ENCODE measurements at regions not wholly inside any gene's neighbourhood (a gene's known extent, or its start where the extent isn't known, plus 50 kb on each side); places are given as distances from the start of the nearest gene placed in this dataset.

- DNase-seq (ENCODE audit: low read depth, low spot score) = no peak
- CTCF ChIA-PET = no interaction called here
- TF ChIP-seq CTCF (IDR thresholded peaks at IDR 0.05; ENCODE audit: insufficient read depth, low read length, missing control alignments) = no peak
- POLR2A ChIA-PET = interaction anchor here (0.6 kb wide), 1 partner anchor 167 kb away, joined by 3 read pairs; no protein-coding TSS in a partner anchor
- no peak overlapping the region for H3K4me3 ChIP-seq (ENCODE audit: low read depth, low read length)
Observed at GRCh38 chr5:105501315-105501714, 1938.7 kb upstream of the NUDT12 start.

DNA sequence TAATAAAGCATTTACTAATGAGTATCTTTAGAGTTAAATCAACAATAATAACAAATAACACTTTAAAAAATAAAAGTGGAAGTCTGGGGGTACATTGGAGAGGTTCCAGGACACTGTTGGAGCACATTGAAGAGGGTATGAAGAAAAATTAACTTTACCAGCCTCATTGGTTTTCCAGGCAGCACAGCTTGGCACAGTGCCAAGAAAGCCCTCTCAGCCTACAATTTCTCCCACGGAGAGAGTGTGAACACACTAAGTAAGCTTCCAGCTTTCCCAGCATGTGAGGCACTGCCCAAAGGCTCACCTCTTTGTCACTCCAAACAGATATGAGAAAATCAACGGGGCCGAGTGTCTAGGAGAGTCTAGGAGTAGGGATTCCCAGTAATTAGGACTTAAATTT, 1912.8 kb upstream of the NUDT12 start:
- ChIA-PET POLR2A (no interaction called here), CTCF (no interaction called here)
- no peak overlapping the region for H3K4me3 ChIP-seq (ENCODE audit: low read depth, low read length)
- DNase-seq (ENCODE audit: low read depth, low spot score) = no peak
- no peak for TF ChIP-seq CTCF (IDR thresholded peaks at IDR 0.05; ENCODE audit: insufficient read depth, low read length, missing control alignments)

GRCh38 chr5:105462377-105462776, 1899.8 kb upstream of the NUDT12 start:
- no peak overlapping the region for H3K4me3 ChIP-seq (ENCODE audit: low read depth, low read length)
- no peak for DNase-seq (ENCODE audit: low read depth, low spot score)
- TF ChIP-seq CTCF (IDR thresholded peaks at IDR 0.05; ENCODE audit: insufficient read depth, low read length, missing control alignments) = no peak
- ChIA-PET POLR2A (no interaction called here), CTCF (no interaction called here)

DNA sequence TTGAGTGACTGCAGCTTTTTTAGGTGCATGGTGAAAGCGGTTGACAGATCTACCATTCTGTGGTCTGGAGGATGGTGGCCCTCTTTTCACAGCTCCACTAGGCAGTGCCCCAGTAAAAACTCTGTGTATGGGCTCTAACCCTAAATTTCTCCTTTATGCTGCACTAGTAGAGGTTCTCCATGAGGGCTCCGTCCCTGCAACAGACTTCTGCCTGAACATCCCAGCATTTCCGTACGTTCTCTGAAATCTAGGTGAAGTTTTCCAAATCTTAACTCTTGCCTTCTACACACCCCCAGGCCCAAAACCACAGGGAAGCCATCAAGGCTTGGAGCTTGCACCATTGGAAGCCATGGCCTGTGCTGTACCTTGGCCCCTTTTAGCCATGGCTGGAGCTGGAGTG, 1898.1 kb upstream of the NUDT12 start:
- CTCF ChIA-PET = no interaction called here
- no peak for TF ChIP-seq CTCF (IDR thresholded peaks at IDR 0.05; ENCODE audit: insufficient read depth, low read length, missing control alignments)
- POLR2A ChIA-PET = no interaction called here
- DNase-seq (ENCODE audit: low read depth, low spot score) = no peak
- no peak overlapping the region for H3K4me3 ChIP-seq (ENCODE audit: low read depth, low read length)

- DNase-seq (ENCODE audit: low read depth, low spot score) = no peak
- no peak for TF ChIP-seq CTCF (IDR thresholded peaks at IDR 0.05; ENCODE audit: insufficient read depth, low read length, missing control alignments)
- ChIA-PET POLR2A (no interaction called here), CTCF (no interaction called here)
- H3K4me3 ChIP-seq (ENCODE audit: low read depth, low read length) = no peak overlapping the region
Observed at GRCh38 chr5:105453216-105453807, 1890.7 kb upstream of the NUDT12 start.

GRCh38 chr5:105448271-105448670, 1885.7 kb upstream of the NUDT12 start:
- no peak for TF ChIP-seq CTCF (IDR thresholded peaks at IDR 0.05; ENCODE audit: insufficient read depth, low read length, missing control alignments)
- no peak for DNase-seq (ENCODE audit: low read depth, low spot score)
- CTCF ChIA-PET = no interaction called here
- POLR2A ChIA-PET = no interaction called here
- no peak overlapping the region for H3K4me3 ChIP-seq (ENCODE audit: low read depth, low read length)
